GM10266 (cell line): ENCODE measurements at regions not wholly inside any gene's neighbourhood (a gene's known extent, or its start where the extent isn't known, plus 50 kb on each side); places are given as distances from the start of the nearest gene placed in this dataset.

Experiments
- DNase-seq: peaks from one replicate; pipeline ENCODE4 v3.0.0; 2012; ENCODE audit errors: extremely low spot score
- CTCF ChIP-seq: IDR thresholded peaks from 2 replicates; pipeline ENCODE4 v1.5.1; 2012; ENCODE audit warnings: mild to moderate bottlenecking, low read depth; ENCODE audit not compliant: control insufficient read depth, insufficient read depth; ENCODE audit errors: missing control alignments

- DNase-seq = no peak
- TF ChIP-seq CTCF = no peak
Observed at GRCh38 chr21:41603476-41603875, 95.5 kb upstream of the TMPRSS2 start.

- no peak for DNase-seq
- no peak for TF ChIP-seq CTCF
Observed at GRCh38 chr21:41602531-41602930, 94.6 kb upstream of the TMPRSS2 start.

DNA sequence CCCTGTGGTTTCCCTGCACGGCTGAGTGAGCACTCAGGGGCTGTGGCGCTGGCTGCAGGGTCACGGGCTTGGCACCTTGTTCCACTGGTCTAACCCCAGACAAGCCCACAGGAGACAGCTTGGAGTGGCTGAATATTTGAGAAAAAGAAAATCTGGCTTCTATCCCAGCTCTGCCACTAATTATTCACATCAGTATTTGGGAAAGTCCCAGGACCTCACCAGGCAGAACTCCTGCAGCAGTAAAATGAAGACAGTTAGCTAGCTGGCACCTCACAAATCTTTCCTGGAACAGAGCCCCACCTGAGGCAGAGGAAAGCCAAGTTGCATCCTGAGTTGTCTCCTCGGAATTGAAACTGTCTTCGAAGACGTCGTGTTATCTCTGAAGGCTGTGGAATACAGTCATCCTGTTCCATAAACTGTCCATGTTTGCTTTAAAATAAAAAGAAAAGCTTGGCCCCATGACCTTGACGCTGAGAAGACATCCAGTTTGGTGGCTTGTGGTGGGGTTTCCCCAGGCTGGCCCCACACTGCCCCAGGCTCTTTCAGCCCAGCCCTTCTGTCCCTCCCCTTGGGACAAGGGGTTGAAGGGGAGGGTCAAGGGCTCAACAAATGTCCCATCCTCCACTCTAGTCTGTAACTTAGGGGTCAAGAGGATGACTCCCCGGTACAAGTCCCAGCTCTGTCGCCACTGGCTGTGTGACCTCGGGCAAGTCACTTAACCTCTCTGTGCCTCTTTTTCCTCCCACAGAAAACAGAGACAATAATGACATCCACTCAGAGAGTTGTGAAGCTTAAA is 93.8 kb upstream of the TMPRSS2 start:
- TF ChIP-seq CTCF = no peak
- no peak for DNase-seq

GRCh38 chr21:41600961-41601572 is 93.1 kb upstream of the TMPRSS2 start:
- no peak for TF ChIP-seq CTCF
- DNase-seq = no peak

DNA sequence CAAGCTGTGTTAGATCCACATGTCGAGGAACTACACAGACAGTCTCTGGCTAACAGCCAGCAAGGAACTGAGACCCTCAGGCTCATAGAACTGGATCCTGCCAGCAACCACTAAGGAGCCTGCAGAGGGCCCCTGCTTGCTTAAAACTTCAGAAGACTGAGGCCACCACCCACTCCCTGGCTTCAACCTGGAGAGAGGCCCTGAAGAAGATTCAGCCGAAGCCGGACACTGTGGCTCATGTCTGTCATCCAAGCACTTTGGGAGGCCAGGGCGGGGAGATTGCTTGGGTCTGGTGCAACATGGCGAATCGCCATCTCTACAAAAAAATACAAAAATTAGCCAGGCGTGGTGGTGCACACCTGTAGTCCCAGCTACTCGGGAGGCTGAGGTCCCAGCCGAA is 92.6 kb upstream of the TMPRSS2 start:
- no peak for TF ChIP-seq CTCF
- no peak for DNase-seq

- no peak for DNase-seq
- TF ChIP-seq CTCF = no peak
Observed at GRCh38 chr21:41600116-41600515, 92.2 kb upstream of the TMPRSS2 start.
